Retinal pigment epithelial cell (primary cell): ENCODE measurements at regions not wholly inside any gene's neighbourhood (a gene's known extent, or its start where the extent isn't known, plus 50 kb on each side); places are given as distances from the start of the nearest gene placed in this dataset.

ENCODE experiments used
- DNase-seq: peaks from one replicate; pipeline ENCODE4 v3.0.0-alpha.2; 2010; ENCODE audit warnings: low read depth
- H3K4me3 ChIP-seq: 2 replicates; pipeline ENCODE4 v1.5.1; 2011; ENCODE audit warnings: mild to moderate bottlenecking, low read length, control low read depth, moderate library complexity
- TF ChIP-seq, protein P1 (sequence below): conservative IDR thresholded peaks from 2 replicates; pipeline ENCODE4 v1.5.1; 2011; ENCODE audit warnings: low read depth, low read length, control low read depth, inconsistent platforms

DNA sequence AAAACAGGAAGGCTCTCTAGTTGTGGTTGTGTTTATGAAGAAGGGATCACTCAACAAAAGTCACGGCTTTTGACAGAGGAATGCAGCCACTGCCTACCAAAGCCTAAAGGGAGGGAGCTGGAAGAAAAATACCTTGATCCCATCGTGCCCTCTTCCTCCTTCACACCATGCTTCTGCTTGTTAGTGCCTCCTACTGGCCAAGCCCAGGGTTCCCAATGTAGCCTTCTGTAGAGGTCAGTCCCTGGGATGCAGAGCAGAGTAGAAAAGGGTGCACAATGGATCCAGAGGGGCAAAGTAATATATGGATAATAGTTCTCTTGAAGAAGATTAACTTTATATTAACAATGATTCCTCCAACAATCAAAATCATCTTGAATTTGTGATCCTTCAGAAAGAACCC, 293.5 kb upstream of the FERMT1 start:
- H3K4me3 ChIP-seq = no peak overlapping the region
- no peak for DNase-seq
- TF ChIP-seq, protein P1, sequence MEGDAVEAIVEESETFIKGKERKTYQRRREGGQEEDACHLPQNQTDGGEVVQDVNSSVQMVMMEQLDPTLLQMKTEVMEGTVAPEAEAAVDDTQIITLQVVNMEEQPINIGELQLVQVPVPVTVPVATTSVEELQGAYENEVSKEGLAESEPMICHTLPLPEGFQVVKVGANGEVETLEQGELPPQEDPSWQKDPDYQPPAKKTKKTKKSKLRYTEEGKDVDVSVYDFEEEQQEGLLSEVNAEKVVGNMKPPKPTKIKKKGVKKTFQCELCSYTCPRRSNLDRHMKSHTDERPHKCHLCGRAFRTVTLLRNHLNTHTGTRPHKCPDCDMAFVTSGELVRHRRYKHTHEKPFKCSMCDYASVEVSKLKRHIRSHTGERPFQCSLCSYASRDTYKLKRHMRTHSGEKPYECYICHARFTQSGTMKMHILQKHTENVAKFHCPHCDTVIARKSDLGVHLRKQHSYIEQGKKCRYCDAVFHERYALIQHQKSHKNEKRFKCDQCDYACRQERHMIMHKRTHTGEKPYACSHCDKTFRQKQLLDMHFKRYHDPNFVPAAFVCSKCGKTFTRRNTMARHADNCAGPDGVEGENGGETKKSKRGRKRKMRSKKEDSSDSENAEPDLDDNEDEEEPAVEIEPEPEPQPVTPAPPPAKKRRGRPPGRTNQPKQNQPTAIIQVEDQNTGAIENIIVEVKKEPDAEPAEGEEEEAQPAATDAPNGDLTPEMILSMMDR = no peak

DNA sequence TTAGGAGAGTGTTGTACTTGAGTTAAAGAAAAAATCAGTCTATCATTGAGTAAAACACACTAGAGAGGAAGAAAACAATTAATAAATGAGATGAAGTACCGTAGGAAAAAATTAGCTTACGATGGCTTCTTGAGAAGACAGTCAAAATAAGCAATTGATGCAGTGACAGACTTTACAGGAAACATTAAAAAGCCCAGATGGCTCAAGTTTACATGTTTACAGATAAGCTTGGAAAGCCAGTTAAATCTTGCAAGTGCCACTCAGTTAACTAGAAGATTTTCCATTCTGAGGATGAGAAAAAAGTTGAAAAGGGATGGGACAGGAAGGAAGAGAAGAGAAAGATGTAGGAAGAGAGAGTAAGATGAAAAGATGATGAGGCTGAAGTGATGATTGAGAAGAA, 288.8 kb upstream of the FERMT1 start:
- DNase-seq = no peak
- no peak overlapping the region for H3K4me3 ChIP-seq
- TF ChIP-seq, protein P1 = no peak

DNA sequence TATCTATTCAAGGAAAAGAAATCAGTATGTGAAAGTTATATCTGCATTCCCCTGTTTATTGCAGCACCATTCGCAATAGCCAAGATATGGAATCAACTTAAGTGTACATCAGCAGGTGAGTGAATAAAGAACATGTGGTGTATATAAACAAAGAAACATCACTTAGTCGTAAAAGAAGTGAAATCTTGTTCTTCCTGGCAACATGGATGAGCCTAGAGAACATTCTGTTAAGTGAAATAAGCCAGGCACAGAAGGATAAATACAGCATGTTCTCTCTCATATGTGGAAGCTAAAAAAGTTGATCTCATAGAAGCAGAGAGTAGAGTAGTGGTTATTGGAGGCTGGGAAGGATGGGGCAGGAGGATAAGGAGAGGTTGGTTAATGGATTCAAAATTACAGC, 287.9 kb upstream of the FERMT1 start:
- H3K4me3 ChIP-seq = no peak overlapping the region
- TF ChIP-seq, protein P1 = no peak
- DNase-seq = no peak

DNA sequence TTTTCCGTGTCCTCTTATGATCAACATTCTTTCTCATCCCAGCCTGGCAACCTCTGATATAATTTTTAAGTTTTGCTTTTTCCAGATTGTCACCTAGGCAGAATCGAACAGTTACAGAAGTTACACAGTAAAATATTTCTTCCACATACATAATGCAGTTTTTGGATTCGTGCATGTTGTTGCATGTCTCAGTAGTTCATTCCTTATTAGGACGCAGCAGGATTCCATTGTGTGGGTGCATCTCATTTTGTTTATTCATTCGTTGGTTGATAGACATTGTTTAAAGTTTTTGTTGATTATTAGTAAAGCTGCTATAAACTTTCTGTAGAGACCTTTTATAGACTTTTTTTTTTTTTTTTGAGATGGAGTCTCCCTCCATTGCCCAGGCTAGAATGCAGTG, 284.3 kb upstream of the FERMT1 start:
- TF ChIP-seq, protein P1 = no peak
- no peak overlapping the region for H3K4me3 ChIP-seq

DNA sequence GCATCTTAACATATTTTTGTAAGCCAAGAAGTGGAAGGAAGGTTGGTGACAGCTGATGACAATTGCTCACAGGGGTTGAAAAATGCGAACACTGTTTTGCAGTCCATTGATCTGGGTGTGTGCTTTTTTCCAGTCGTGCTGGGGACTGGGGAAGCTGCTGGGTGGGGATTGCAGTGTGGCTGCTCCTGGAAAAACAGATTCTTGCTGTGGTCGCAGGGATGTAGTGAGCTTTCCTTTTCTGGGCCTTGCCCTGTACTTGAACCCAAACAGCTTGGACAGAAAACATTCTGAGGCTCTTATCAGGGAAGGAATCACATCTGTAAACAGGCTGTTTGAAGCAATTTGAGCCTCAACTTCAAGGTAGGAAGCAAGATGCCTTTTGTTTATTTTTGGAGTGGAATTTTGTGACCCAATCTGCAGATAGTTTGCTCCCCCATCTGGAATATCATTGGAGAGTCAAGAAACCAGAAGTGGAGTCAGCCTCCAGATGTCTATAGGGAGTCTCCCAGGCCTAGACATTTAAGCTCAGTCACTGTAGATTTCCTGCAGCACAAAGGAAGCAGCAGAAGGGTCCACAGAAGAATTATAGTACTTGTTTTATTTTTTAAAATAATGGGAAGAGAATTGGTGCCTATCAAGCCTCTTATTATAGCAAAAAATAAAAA, 279.2 kb upstream of the FERMT1 start:
- DNase-seq = no peak
- H3K4me3 ChIP-seq = no peak overlapping the region
- TF ChIP-seq, protein P1 = no peak

More for the DNA sequence above, 284.3 kb upstream of the FERMT1 start:
- no peak for DNase-seq

DNA sequence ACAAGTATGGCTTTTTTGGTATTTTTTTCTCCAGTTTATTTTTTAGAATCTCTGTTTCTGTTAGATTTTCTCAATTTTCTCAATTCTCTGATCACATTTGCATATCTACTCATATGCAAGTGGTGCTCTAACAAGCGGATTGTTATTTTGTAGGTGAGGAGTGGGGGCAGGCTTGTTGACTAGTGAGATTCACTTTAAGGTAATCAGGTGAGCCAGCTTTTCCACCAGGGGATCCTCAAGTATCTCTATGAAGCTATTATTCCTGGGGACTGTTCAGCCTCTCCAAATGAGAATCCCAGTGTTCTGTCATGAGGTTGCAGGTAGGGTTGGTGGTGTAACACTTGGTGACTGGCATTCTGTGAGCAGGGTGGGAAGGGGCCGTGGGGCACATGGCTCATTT, 274.3 kb upstream of the FERMT1 start:
- DNase-seq = no peak
- TF ChIP-seq, protein P1 = no peak

DNA sequence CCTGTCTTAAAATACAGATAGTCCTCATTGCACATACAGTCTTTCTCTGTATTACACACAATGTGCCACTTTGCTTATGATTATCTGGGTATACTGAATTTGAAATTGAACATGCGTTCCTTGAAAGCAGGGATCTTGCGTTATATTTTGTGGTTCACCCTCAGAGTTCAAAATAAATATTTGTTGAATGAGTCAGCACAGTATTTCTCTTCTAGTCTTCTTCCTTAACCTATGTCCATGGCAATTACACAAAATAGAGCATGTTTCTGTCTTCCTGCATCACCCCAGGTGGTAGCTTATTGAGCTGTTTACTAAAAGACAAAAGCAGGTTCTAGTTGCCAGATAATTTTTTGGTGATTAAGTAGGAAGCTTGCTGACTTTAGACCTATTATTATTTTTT, 272.9 kb upstream of the FERMT1 start:
- no peak overlapping the region for H3K4me3 ChIP-seq
- TF ChIP-seq, protein P1 = no peak
- no peak for DNase-seq

More for the DNA sequence above, 274.3 kb upstream of the FERMT1 start:
- H3K4me3 ChIP-seq = no peak overlapping the region
